ENCODE measurements at regions not wholly inside any gene's neighbourhood (a gene's known extent, or its start where the extent isn't known, plus 50 kb on each side); places are given as distances from the start of the nearest gene placed in this dataset.

DNA sequence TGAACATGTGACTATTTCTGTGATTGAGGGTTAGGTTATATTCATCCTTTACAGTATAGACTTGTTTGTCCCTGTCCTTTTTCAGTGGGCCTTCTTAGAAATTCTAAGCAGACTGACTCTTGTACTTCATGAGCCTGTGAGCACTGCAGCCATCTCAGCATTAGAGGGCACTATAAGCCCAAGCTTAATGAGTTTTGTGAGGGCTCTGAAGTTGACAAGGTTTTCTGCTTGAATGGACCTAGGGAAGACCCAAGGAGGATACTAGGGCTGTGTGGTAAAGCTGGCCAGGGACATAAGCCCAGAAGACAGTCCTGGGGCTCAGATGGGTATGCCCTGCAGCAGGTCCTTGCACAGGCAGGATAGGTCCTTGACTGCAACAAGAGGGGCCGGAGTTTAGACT lies 126.5 kb downstream of the MRPS30 start:
- H3K36me3 ChIP-seq, result no peaks in the 10 kb centered on the region
- intact Hi-C loops (cut with DNase I; ENCODE audit: low total_unique reads), result no loop called here
- TF ChIP-seq, protein P1, sequence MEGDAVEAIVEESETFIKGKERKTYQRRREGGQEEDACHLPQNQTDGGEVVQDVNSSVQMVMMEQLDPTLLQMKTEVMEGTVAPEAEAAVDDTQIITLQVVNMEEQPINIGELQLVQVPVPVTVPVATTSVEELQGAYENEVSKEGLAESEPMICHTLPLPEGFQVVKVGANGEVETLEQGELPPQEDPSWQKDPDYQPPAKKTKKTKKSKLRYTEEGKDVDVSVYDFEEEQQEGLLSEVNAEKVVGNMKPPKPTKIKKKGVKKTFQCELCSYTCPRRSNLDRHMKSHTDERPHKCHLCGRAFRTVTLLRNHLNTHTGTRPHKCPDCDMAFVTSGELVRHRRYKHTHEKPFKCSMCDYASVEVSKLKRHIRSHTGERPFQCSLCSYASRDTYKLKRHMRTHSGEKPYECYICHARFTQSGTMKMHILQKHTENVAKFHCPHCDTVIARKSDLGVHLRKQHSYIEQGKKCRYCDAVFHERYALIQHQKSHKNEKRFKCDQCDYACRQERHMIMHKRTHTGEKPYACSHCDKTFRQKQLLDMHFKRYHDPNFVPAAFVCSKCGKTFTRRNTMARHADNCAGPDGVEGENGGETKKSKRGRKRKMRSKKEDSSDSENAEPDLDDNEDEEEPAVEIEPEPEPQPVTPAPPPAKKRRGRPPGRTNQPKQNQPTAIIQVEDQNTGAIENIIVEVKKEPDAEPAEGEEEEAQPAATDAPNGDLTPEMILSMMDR (IDR thresholded peaks at IDR 0.05), result no peak
- no peak for TF ChIP-seq POLR2A (IDR thresholded peaks at IDR 0.05)
- no peak for DNase-seq
- no peaks in the 10 kb centered on the region for H3K9me3 ChIP-seq
- no peaks in the 10 kb centered on the region for H3K4me1 ChIP-seq
- H3K27me3 ChIP-seq, result no peaks in the 10 kb centered on the region
- H3K4me3 ChIP-seq, result no peak overlapping the region
- H3K27ac ChIP-seq, result no peak overlapping the region

DNA sequence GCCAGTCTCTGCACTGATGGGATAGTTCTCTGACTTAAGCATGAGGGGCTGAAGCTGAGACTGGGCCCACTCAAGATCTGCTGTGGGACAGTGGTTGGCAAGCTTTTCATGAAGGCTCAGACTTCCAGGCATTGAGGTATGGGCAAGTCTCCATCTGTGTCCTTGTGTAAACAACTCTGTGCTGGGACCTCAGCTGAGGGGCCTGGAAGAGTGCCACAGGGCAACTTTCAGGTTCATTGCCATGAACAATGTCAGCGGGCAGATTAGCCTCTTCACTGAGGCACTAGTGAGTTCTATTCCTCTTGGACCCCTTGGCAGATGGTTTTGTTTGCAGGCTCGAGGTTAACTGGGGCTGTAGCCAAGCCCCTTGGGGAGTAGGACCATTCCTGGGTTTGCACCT lies 127.1 kb downstream of the MRPS30 start:
- Histone ChIP-seq H3K4me3 (no peak overlapping the region), H3K27ac (no peak overlapping the region), H3K9me3 (no peaks in the 10 kb centered on the region), H3K36me3 (no peaks in the 10 kb centered on the region), H3K4me1 (no peaks in the 10 kb centered on the region), H3K27me3 (no peaks in the 10 kb centered on the region)
- intact Hi-C loops (cut with DNase I; ENCODE audit: low total_unique reads), result no loop called here
- DNase-seq, result no peak
- TF ChIP-seq POLR2A (IDR thresholded peaks at IDR 0.05), result no peak
- TF ChIP-seq, protein P1 (IDR thresholded peaks at IDR 0.05), result no peak

DNA sequence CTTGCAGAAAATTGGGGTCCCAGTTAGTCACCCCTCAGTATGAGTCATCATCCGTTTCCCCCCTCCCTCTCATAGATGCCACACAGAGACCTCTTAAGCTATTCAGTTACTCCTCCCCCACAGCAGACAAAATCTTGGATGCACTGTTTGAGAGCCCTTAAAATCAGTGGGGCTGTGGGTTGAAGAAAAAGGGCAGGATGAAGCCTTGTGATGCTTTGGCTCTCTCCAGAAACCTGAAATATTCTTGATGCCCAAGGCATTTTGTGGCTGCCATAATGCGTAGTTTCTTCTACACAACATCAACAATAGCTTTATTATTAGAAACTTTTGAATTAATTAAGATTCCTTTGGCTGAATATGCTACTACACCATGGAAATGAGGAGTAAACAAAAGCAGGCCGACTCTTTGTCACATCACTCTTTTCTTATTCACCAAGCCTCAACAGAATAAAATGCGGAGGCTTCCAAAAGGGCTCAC lies 133.8 kb downstream of the MRPS30 start:
- DNase-seq, result no peak
- H3K4me3 ChIP-seq, result no peak overlapping the region
- no peaks in the 10 kb centered on the region for H3K36me3 ChIP-seq
- H3K4me1 ChIP-seq, result no peaks in the 10 kb centered on the region
- no peaks in the 10 kb centered on the region for H3K27me3 ChIP-seq
- no peak overlapping the region for H3K27ac ChIP-seq
- intact Hi-C loops (cut with DNase I; ENCODE audit: low total_unique reads), result no loop called here
- H3K9me3 ChIP-seq, result no peaks in the 10 kb centered on the region
- TF ChIP-seq, protein P1 (IDR thresholded peaks at IDR 0.05), result no peak
- TF ChIP-seq POLR2A (IDR thresholded peaks at IDR 0.05), result no peak

DNA sequence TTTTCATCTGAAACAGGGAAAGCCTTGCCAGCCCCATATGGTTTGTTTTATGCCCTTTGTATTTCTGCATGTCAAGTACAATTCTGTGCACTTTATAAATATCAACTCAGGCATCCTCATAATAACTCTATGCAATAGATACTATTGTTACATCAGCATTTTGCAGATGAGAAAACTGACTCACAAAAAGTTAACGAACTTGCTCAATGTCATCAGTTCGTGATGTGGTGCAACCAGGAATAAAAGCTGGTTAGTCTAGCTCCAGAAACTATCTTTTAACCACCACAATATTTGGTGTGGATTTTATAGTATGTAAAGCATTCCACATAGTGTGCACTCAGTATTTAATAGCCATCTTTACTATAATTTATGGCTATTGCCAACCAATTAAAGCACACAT lies 134.9 kb downstream of the MRPS30 start:
- no peak for TF ChIP-seq POLR2A (IDR thresholded peaks at IDR 0.05)
- TF ChIP-seq, protein P1 (IDR thresholded peaks at IDR 0.05), result no peak
- H3K9me3 ChIP-seq, result no peaks in the 10 kb centered on the region
- H3K27ac ChIP-seq, result no peak overlapping the region
- H3K4me3 ChIP-seq, result no peak overlapping the region
- no peak for DNase-seq
- intact Hi-C loops (cut with DNase I; ENCODE audit: low total_unique reads), result no loop called here
- no peaks in the 10 kb centered on the region for H3K36me3 ChIP-seq
- H3K4me1 ChIP-seq, result no peaks in the 10 kb centered on the region
- H3K27me3 ChIP-seq, result no peaks in the 10 kb centered on the region

DNA sequence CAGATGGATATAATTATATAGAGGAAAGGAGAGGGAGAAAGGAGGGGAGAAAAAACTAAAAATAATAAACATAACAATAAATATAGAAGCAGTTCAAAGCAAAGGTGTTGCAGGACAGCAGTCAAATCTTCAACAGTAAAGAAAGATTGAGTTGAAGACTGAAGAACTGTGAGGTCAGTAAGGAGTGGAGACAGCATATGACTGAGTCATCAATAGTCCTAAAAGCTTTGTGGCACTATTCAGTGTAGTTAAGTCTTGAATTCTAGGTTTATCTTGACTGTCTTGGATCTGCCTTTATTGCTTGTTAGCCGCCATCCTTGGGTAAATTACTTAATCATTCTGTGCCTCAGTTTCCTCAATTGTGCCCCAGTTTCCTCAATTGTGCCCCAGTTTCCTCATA lies 137.0 kb downstream of the MRPS30 start:
- DNase-seq, result no peak
- Histone ChIP-seq H3K9me3 (no peaks in the 10 kb centered on the region), H3K36me3 (no peaks in the 10 kb centered on the region), H3K4me1 (no peaks in the 10 kb centered on the region), H3K4me3 (no peak overlapping the region), H3K27ac (no peak overlapping the region), H3K27me3 (no peaks in the 10 kb centered on the region)
- no peak for TF ChIP-seq POLR2A (IDR thresholded peaks at IDR 0.05)
- TF ChIP-seq, protein P1 (IDR thresholded peaks at IDR 0.05), result no peak
- intact Hi-C loops (cut with DNase I; ENCODE audit: low total_unique reads), result no loop called here

Measured in uterus (tissue), 3 donors.